CD4-positive, alpha-beta T cell treated with Interleukin-6 for 4 hours (primary cell): ENCODE measurements at regions not wholly inside any gene's neighbourhood (a gene's known extent, or its start where the extent isn't known, plus 50 kb on each side); places are given as distances from the start of the nearest gene placed in this dataset.
A peak's percentile ranks its signal among the peaks of the same experiment; 100 is the strongest.

ENCODE experiments used
- DNase-seq: peaks from one replicate; pipeline ENCODE4 v3.0.0-alpha.2; 2020; ENCODE audit warnings: mixed read lengths

GRCh38 chr2:74036010-74036409 is 51.3 kb downstream of the TET3 start:
- no peak for DNase-seq

- no peak for DNase-seq
These were observed 51.9 kb downstream of the TET3 start for GRCh38 chr2:74036450-74037195.

GRCh38 chr2:74037379-74037860 is 52.7 kb downstream of the TET3 start:
- DNase-seq: no peak

GRCh38 chr2:74039611-74040010 is 54.9 kb downstream of the TET3 start:
- DNase-seq: no peak

GRCh38 chr2:74041182-74041581 is 56.5 kb downstream of the TET3 start:
- no peak for DNase-seq

GRCh38 chr2:74041726-74042125 is 57.0 kb downstream of the TET3 start:
- DNase-seq: no peak

GRCh38 chr2:74042606-74043005 is 57.9 kb downstream of the TET3 start:
- no peak for DNase-seq

GRCh38 chr2:74043345-74044329 is 58.9 kb downstream of the TET3 start:
- no peak for DNase-seq

GRCh38 chr2:74044999-74045398 is 60.3 kb downstream of the TET3 start:
- DNase-seq: no peak

GRCh38 chr2:74045454-74045853 is 60.7 kb downstream of the TET3 start:
- DNase-seq: no peak

GRCh38 chr2:74046441-74046840 is 61.7 kb downstream of the TET3 start:
- no peak for DNase-seq

GRCh38 chr2:74047152-74047551 is 62.4 kb downstream of the TET3 start:
- DNase-seq: no peak

GRCh38 chr2:74048147-74048546 is 63.4 kb downstream of the TET3 start:
- no peak for DNase-seq

GRCh38 chr2:74048843-74049519 is 64.3 kb downstream of the TET3 start:
- DNase-seq: no peak

GRCh38 chr2:74050151-74050550 is 65.4 kb downstream of the TET3 start:
- no peak for DNase-seq

GRCh38 chr2:74051504-74051903 is 66.8 kb downstream of the TET3 start:
- no peak for DNase-seq

- DNase-seq: peak; percentile 50
These were observed 68.3 kb downstream of the TET3 start for GRCh38 chr2:74052732-74053710.

- no peak for DNase-seq
These were observed 69.4 kb downstream of the TET3 start for GRCh38 chr2:74053959-74054715.

- DNase-seq: no peak
These were observed 74.5 kb downstream of the TET3 start for GRCh38 chr2:74059137-74059775.

- no peak for DNase-seq
These were observed 78.8 kb downstream of the TET3 start for GRCh38 chr2:74063486-74063885.

GRCh38 chr2:74065456-74065855 is 80.7 kb downstream of the TET3 start:
- no peak for DNase-seq
